GM21529 (cell line): ENCODE measurements at regions not wholly inside any gene's neighbourhood (a gene's known extent, or its start where the extent isn't known, plus 50 kb on each side); places are given as distances from the start of the nearest gene placed in this dataset.
A peak's percentile ranks its signal among the peaks of the same experiment; 100 is the strongest.
"Not testable (repeated sequence)": the region's sequence is repeated elsewhere in the genome, so short reads cannot be mapped to it uniquely, and the experiment has no call there.

ENCODE experiments used
- ATAC-seq: cut with Tn5 transposase; IDR thresholded peaks from one replicate; pipeline ENCODE4 v1.9.1; 2021; ENCODE audit not compliant: unreplicated experiment

- ATAC-seq = peak; percentile 72
Observed at GRCh38 chr7:153188630-153189029, 429.1 kb downstream of the ACTR3B start.

- ATAC-seq = peak; percentile 76
Observed at GRCh38 chr7:153190452-153190851, 430.9 kb downstream of the ACTR3B start.

DNA sequence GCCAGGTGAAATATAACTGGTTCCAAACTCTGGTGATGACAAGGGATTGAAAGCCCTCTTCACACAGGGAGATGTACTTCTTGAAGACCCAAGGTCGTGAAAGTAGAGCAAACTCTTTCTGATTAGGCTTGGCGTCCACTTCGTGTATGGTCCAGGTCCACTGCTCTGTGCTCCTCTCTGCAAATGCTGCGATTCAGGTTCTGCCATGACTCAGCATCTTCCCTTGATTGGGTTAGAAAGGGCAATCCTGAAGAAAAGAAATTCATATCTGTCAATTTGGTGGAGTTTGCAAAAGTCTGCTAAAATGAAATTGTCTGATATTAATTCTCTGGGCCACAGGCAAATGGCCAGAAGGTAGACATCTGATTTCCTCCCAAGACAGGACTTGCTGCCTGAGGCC lies 431.4 kb downstream of the ACTR3B start:
- no peak for ATAC-seq

- ATAC-seq = peak; percentile 49
Observed at GRCh38 chr7:153193144-153193595, 433.6 kb downstream of the ACTR3B start.

DNA sequence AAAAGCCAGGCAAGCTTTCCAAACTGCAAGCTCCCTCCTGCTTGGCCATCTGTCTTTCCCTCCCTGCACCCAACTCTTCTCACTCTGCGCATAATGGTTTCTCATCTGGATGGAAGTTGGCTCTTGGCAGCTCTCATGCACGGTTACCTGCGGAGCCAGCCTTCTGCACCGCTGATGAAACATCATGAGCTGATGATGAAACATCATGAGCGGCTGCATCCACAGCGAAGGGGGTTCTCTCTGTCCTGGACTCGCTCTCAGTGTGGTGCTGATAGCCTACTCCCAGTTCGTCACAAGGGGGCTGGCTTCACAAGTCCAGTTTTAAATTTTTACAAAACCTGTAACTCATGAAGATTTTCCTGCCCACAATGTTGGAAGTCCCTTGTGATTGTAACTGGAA lies 457.5 kb downstream of the ACTR3B start:
- ATAC-seq = no peak

DNA sequence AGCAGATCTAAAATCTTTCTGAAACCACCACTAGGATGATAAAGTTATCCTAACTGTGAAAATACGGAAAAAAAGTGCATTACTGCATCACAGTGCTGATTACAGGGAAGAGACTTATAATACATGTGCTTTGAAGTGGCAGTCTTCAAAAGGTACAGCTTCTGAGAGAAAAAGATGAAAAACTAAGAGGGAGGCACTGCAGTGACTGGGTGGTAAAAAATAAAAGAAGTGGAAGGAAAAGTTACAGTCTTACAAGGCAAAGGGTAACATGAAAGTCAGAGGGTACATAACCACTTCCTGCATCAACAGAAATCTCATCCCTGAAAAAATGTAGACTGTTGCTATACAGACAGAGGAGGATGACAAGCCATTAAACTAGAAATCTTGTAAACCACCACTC lies 465.3 kb downstream of the ACTR3B start:
- no peak for ATAC-seq

DNA sequence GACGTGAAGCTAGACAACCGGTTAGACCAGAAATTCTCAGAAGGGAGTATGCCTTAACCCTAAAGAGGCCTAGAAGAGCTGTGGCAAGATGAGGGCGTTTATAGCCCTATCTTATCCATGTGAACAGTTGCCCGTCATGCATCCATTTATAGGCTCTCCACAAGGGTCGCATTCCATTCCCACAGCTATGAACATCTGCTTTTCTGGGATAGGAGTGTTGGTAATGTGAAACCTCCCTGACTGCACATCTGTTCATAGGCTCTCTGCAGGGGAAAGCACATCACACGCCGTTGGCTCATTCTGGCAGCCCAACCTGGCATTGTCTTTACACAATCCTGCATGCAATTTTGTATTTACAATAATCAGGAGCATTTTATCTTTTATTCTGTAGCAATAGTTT lies 485.6 kb downstream of the ACTR3B start:
- not testable (repeated sequence) for ATAC-seq

GRCh38 chr7:153245809-153246208 lies 486.3 kb downstream of the ACTR3B start:
- ATAC-seq = no peak

- ATAC-seq = no peak
Observed at GRCh38 chr7:153247926-153248325, 488.4 kb downstream of the ACTR3B start.

DNA sequence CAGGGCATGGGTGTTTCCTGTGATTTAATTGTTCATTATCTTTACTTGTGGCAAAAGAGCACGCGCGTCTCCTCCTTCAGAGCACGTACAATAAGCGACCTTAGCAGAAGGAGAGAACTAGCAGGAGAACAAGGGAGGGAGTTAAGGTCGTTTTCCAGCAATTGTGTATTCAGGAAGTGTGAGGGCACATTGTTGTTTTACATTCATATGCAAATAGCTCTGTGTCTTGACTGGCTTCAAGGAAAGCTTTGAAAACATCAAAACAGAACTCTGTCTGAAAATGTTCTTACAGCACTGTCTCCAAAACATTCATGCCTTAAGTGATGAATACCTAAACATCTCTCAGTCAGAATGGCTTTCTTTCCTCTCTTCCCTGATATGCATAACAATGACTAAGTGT lies 499.1 kb downstream of the ACTR3B start:
- ATAC-seq = no peak

DNA sequence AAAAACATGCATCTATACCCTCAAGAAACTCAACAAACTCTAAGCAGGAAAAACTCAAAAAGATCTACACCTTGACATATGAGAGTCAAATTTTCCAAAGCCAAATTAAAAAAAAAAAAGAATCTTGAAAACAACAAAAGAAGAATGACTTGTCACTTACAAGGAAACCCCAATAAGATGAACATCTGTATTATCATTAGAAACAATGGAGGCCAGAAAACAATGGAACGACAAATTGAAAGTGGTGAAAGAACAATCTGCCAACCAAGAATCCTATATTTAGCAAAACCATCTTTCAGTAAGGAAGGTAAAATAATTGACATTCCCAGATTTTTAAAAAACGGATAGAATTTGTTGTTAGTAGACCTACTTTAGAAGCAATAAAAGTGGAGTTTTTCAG lies 516.8 kb downstream of the ACTR3B start:
- no peak for ATAC-seq

GRCh38 chr7:153286763-153287162 lies 527.2 kb downstream of the ACTR3B start:
- no peak for ATAC-seq

DNA sequence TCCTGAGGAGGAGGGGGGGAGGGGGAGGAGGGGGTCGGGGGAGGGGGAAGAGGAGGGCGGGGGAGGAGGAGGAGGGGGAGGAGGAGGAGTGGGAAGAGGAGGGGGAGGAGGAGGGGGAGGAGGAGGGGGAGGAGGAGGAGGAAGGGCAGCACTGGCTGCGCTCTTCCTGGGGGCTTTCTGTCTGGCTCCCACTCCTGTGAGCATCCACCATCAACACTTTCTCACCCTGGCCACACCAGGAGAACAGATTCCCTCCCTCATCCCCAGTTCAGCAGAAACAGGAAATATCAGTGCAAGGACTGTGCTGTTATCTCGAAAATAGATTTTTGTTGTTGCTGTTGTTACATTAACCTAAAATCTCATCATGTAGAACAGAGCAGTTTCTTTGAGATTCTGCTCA lies 530.5 kb downstream of the ACTR3B start:
- no peak for ATAC-seq

DNA sequence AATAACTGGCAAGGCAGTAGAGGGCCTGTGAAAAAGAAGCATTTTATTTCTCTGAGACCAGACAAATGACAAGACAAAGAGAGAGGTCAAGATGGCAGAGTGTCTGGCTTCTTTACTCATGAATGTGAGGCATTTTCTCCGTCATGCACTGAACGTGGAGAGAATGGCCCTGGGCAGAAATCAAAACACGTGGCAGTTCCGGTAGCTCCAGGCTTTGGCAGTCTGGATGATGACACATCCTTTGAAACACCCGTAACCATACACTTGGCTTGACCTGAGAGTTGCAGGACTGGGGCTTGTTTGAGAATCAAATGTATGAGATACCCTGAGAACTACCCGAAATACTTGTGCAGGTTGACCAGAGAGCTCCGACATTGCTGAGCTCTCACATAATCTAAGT lies 537.6 kb downstream of the ACTR3B start:
- ATAC-seq = no peak

GRCh38 chr7:153301936-153302335 lies 542.4 kb downstream of the ACTR3B start:
- no peak for ATAC-seq

DNA sequence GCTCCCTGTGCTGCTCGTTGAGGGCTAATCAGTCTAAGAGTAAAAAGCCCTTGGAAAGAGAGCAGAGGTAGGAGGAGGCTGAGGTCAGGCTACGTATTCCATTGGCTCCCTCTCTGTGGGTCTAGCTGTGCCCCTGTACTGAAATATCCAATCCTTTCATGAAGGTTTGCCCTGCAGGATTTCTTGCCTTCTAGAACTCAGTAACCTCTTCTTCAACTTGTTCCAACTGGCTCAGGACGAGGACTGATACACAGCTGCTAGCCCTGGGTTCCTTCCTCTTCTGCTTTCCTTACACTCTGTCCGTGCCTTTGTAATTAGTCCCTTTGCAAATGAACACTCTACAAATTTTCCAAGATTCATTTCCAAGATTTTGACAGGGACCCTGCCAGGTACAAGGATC lies 560.5 kb downstream of the ACTR3B start:
- no peak for ATAC-seq

DNA sequence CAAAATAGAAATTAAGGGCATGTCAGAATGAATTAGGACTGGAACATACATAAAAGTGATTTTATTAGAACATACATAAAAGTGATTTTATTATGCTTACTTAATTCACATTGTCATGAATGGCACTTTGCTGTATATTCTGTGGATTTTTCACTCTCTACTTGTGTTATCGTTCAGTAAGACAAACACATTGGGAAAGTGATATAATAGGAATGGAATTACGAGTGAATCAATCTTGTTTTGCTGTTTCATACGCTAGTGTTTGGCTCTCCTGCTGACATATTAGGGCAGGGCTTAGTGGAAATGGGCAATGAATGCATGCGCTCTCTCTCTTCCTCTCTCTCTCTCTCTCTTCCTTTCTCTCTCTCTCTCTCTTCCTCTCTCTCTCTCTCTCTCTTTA lies 561.1 kb downstream of the ACTR3B start:
- no peak for ATAC-seq

GRCh38 chr7:153322991-153323390 lies 563.4 kb downstream of the ACTR3B start:
- no peak for ATAC-seq

- ATAC-seq = no peak
Observed at GRCh38 chr7:153324094-153324493, 564.5 kb downstream of the ACTR3B start.

GRCh38 chr7:153327683-153328082 lies 568.1 kb downstream of the ACTR3B start:
- ATAC-seq = no peak

DNA sequence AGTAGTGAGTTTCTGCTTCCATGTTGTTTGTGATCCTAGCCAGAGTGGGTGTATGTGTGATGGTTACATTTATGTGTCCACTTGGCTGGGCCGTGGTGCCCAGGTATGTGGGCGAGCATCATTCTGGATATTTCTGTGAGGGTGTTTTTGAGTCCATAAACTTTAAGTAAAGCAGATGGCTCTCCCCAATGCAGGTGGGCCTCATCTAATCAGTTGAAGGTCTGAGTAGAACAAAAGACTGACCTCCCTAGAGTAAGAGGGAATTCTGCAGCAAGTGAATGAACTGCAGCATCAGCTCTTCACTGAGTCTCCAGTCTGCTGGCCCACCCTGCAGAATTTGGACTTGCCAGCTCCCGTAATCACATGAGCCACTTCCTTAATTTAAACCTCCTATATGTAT lies 571.9 kb downstream of the ACTR3B start:
- no peak for ATAC-seq

DNA sequence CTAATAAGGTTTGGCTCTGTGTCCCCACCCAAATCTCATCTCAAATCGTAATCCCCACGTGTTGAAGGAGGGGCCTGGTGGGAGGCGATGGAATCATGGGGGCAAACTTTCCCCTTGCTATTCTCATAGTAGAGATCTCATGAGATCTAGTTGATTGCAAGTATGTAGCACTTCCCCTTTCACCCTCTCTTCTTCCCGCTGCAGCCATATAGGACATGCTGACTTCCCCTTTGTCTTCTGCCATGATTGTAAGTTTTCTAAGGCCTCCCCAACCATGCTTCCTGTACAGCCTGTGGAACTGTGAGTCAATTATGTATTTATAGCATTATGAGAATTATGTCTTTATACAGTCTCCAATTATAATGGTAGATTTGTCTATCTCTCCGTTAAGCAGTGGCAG lies 594.5 kb downstream of the ACTR3B start:
- ATAC-seq = no peak

DNA sequence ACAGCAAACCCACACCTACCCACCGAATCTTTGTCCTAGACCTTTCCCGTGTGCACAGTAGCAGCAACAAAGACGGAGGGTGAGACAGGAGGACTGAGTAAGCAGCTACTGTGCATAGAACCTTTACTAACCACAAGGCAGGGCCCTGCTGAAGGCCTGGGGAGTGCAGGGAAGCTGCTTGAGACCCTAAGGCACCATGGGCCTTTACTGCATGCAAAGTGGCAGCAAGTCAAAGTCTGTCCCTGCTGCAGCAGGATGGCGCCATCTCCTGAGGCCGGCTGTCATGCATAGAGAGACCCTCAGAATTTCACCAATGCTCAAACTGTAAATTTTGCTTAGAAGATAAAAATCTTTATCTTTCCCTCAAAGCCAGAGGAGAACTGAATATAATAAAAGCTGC lies 610.5 kb downstream of the ACTR3B start:
- no peak for ATAC-seq

DNA sequence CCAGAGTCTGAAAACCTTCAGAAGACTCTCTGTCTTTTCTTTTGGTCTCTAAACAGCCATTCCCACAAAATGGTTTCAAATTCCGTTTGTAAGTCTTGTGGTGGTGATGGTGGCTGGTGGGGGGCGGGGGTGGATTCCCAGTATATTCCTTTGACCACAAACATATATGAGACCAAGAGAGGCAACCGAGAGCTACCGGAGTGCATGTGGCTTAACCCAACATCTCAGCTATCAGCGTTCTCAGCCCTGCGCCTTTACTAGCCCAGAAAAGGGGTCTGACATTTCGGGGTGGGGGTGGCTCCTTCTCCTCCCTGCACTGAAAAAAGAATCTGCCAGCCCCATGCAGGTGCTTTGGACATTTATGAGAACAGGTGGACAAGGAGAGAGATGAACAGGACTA lies 621.1 kb downstream of the ACTR3B start:
- no peak for ATAC-seq
